SHP77 treated with DMSO at 0.1 percent for 48 hours (cell line): ENCODE measurements at regions not wholly inside any gene's neighbourhood (a gene's known extent, or its start where the extent isn't known, plus 50 kb on each side); places are given as distances from the start of the nearest gene placed in this dataset.

ENCODE experiments used
- DNase-seq: peaks from one replicate; lab custom pipeline; 2025; lab: John Stamatoyannopoulos, UW

DNA sequence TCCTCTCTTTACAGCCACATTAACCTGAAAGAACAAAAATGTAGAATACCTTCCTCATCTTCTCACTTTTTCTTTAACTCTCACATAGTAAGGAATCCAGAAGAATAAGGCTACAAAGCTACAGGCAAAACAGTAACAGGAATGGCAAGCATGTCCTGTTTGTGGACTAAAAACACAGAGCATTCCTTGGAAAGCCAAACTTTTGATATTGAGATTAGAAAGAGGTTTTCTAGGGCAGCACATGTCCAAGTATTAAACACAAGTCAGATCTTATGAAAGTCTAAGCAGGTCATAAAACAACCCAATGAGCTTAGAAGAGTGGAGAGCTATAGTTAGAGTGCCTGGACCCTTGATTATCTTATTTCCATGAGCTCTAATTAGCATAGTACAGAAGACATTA is 58.2 kb upstream of the FAM9C start:
- no peak for DNase-seq

DNA sequence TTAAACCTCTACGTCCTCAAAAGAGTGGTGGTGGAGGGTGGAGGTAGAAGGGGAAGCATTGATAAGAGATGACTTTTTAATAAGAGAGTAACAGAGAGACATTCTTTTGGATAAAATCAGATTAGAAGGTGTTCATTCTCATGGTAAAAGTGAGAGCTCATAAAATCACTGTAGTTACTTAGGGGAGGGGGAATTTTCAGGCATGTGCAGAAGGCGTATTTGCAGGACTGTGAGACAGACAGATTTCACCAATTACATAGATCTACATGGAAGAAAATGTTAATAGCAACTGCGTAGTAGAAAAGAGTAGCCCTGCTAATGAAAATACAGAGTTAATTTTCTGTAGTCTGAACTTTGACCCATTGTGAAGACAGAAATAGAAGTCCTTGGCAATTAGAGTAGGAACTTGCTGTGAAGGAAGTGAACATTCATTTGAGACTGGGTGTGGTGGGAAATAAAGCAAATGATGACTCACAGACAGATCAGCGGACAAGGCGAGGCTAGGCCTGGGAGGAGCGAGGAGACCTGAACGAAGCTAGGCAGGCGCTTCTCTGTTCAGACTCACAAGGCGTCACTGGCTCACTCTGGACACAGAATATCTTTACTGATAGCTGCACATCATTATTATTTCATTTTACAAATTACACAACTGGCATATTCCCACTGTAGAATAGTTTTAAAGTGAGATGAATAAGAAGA is 57.2 kb upstream of the FAM9C start:
- peak; percentile 0 for DNase-seq

DNA sequence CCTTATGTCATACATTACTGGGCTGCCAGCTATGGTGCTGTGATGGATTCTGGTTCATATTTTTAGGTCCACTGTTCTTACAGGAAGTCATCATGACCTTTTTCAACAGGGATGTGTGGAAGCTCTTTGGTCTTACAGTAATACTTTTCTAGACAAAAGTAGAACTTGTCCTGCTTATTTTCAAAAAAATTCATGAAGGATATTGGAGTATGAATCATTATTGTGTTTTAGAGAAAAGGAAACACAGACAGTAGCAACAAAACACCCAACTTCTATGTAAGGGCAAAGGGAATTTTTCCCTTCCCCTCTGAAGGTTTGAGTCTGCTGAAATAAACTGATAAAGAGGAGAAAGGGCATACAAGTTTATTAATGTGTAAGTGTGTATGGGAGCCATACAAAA is 54.7 kb upstream of the FAM9C start:
- no peak for DNase-seq

DNA sequence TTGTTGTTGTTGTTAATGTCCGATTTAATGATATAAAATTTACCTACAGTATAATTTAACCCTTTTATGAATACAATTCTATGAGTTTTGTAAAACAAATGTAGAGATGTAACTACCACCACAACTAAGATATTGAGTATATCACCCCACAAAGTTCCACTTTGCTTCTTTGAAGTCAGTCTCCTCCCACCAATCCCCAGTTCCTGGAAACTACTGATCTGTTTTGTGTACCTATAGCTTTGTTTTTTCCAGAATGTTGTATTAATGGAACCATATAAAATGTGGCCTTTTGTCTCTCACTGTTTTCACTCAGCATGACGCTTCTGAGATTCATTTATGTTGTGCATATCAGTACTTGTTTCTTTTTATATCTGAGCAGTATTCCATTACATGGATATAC is 52.3 kb upstream of the FAM9C start:
- DNase-seq = no peak

DNA sequence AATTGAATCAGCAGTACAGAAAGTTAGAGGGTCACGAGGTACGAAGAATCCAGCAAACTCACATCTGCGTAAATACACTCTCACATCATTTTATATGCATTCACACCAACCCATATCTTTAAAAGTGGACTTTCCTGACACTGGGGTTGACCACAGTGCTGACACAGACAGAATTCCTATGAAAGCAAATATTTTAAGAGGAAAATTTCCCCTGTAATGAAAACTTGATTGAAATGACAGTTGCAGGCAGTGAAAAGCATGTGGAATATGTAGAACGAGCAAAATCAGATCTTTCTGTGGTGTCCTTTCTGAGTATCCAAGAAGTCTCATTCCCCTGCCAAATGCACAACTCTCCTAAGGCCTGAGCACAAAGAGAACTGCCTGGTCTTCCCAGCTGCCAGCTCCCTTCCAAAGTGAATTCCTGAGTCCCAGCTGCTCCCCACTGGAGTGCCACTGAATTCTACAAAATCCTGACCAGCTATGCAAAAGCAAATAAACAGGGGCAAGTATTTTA is 50.5 kb upstream of the FAM9C start:
- DNase-seq = no peak

DNA sequence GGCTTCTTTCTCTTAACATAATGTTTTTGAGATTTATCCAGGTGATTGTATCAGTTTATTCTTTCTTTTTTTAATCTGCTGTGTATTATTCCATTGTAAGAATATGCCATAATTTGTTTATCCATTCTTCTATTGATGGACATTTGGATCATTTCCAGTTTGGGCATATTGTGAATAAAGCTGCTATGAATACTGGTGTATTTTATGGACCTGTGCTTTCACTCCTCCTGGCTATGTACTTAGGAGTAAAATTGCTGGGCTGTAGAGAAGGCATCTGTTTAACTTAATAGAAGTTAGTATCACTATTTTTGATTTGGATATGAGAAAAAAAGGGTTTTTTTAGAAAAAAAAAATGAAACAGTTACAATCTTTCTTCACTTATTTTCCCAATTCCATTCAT is 50.0 kb upstream of the FAM9C start:
- no peak for DNase-seq
